ENCODE measurements at regions not wholly inside any gene's neighbourhood (a gene's known extent, or its start where the extent isn't known, plus 50 kb on each side); places are given as distances from the start of the nearest gene placed in this dataset.
"Not testable (repeated sequence)": the region's sequence is repeated elsewhere in the genome, so short reads cannot be mapped to it uniquely, and the experiment has no call there.

DNA sequence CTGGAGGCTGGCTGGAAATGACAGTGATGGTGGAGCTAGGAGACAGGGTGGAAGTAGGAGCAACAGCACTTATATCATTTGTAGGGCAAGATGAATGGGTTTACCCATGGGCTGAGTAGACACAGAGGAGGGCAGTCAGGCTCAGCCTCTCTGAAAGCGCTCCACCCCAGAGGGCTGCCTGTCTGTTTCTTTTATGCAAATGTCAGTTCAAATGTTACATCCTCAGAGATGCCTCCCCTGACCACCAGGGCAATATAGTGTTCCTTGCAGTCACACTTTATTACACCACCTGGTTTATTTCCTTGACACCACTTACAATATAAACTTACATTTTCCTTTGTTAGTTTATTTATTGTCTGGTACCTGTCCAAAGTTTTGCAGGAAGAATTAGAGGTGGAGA lies 159.5 kb upstream of the IL12B start:
- H3K4me3 ChIP-seq (ENCODE audit: low read depth, low read length): no peak overlapping the region
- DNase-seq (ENCODE audit: low read depth): peak; percentile 7
- TF ChIP-seq, protein P1, sequence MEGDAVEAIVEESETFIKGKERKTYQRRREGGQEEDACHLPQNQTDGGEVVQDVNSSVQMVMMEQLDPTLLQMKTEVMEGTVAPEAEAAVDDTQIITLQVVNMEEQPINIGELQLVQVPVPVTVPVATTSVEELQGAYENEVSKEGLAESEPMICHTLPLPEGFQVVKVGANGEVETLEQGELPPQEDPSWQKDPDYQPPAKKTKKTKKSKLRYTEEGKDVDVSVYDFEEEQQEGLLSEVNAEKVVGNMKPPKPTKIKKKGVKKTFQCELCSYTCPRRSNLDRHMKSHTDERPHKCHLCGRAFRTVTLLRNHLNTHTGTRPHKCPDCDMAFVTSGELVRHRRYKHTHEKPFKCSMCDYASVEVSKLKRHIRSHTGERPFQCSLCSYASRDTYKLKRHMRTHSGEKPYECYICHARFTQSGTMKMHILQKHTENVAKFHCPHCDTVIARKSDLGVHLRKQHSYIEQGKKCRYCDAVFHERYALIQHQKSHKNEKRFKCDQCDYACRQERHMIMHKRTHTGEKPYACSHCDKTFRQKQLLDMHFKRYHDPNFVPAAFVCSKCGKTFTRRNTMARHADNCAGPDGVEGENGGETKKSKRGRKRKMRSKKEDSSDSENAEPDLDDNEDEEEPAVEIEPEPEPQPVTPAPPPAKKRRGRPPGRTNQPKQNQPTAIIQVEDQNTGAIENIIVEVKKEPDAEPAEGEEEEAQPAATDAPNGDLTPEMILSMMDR (IDR thresholded peaks at IDR 0.05; ENCODE audit: insufficient read depth, low read depth, low read length, missing control alignments): no peak

DNA sequence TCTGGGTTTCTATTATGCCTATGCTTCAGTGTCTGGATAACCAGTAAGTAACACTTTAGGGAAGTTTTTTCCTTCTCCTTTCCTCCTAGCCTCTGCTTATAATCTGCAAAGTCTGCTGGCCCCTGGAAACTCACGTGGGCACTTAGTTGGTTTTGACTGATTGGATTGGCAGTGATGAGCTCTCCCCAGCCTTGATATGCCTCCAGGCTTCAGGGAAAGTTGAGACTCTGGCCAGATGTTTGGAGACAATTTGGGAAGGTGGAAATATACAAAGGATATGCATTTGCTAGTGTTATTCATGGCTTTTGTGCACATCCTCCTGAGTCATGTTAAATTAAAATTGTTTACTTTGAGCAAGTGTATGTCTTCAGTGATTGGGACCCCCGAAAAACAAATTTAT lies 160.2 kb upstream of the IL12B start:
- TF ChIP-seq, protein P1 (IDR thresholded peaks at IDR 0.05; ENCODE audit: insufficient read depth, low read depth, low read length, missing control alignments): no peak
- DNase-seq (ENCODE audit: low read depth): no peak
- no peak overlapping the region for H3K4me3 ChIP-seq (ENCODE audit: low read depth, low read length)

DNA sequence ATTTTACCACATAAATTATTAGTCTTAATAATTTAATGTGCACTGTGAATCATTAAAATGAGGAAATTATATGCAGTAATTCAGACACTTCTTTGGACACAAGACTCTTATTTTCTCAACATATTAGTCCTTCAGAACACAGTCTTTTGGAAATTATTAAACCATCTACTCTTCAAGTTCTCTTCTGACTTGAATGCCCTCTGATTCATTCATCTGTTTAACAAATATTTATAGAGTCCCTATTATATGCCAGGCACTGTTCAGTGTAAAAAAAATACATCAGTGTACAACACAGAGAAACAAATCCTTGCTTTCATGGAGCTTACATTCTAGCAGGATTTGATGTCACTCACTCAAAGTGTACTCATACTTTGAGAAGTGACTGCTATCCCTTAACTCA lies 163.4 kb upstream of the IL12B start:
- no peak for DNase-seq (ENCODE audit: low read depth)
- no peak overlapping the region for H3K4me3 ChIP-seq (ENCODE audit: low read depth, low read length)
- TF ChIP-seq, protein P1 (IDR thresholded peaks at IDR 0.05; ENCODE audit: insufficient read depth, low read depth, low read length, missing control alignments): no peak

DNA sequence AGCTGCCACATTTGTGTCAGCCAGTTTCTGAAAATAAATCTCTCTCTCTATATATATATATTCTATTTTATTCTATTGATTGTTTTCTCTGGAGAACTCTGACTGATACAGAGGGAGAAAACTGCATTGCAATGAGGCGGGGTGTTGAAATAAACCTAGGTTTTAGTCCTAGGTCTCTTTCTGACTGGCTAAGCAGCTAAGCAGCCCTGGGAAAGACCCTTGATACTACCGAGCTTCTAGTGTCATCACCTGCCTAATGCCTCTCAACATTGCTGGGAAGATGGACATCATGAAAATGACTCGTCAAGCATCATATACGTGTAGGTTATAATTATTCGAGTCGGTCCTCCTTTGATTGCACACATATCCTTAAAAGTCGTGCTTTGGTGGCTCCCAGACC lies 166.5 kb upstream of the IL12B start:
- TF ChIP-seq, protein P1 (IDR thresholded peaks at IDR 0.05; ENCODE audit: insufficient read depth, low read depth, low read length, missing control alignments): no peak
- H3K4me3 ChIP-seq (ENCODE audit: low read depth, low read length): no peak overlapping the region
- no peak for DNase-seq (ENCODE audit: low read depth)

DNA sequence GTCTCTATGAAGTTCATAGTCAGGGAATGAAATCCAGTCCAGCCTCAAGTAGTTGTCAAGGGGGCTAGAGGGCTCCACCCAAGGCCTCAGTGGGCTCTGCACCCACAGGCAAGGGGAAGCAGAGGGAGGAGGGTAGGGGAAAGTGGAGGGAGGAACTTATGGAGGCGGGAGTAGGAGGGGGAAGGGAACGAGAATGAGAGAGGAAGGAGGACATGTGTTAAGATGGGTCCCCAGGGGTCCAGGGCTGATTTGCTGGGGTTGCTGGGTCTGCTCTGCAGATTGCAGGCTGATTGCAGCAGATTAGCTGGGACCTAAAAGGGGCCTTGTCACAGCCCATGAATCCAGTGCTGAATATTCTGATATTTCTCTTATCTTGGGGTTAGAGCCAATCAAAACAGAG lies 166.9 kb upstream of the IL12B start:
- TF ChIP-seq, protein P1 (IDR thresholded peaks at IDR 0.05; ENCODE audit: insufficient read depth, low read depth, low read length, missing control alignments): no peak
- DNase-seq (ENCODE audit: low read depth): no peak
- no peak overlapping the region for H3K4me3 ChIP-seq (ENCODE audit: low read depth, low read length)

DNA sequence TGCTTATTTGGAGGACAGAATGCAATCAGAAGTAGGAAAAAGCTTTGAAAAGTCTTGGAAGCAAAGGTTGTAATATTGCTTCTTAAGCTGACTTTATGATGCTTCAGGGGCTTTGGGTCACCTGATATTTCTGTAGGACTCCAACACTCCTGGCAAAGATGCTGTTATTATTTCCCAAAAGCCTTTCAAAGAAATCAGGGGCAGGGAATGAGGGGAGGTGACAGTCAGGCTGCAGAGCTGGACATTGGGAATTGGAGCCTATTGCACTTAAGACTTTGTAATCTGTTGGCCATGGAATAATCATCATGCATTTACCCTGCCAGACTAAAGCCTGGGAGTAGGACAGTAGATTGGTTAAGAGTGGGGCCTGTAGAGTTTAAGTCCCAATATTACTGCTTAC lies 168.3 kb upstream of the IL12B start:
- DNase-seq (ENCODE audit: low read depth): no peak
- TF ChIP-seq, protein P1 (IDR thresholded peaks at IDR 0.05; ENCODE audit: insufficient read depth, low read depth, low read length, missing control alignments): no peak
- no peak overlapping the region for H3K4me3 ChIP-seq (ENCODE audit: low read depth, low read length)

DNA sequence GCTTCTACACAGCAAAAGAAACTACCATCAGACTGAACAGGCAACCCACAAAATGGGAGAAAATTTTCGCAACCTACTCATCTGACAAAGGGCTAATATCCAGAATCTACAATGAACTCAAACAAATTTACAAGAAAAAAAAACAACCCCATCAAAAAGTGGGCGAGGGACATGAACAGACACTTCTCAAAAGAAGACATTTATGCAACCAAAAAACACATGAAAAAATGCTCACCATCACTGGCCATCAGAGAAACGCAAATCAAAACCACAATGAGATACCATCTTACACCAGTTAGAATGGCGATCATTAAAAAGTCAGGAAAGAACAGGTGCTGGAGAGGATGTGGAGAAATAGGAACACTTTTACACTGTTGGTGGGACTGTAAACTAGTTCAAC lies 171.8 kb upstream of the IL12B start:
- H3K4me3 ChIP-seq (ENCODE audit: low read depth, low read length); DNase-seq (ENCODE audit: low read depth): not testable (repeated sequence)

DNA sequence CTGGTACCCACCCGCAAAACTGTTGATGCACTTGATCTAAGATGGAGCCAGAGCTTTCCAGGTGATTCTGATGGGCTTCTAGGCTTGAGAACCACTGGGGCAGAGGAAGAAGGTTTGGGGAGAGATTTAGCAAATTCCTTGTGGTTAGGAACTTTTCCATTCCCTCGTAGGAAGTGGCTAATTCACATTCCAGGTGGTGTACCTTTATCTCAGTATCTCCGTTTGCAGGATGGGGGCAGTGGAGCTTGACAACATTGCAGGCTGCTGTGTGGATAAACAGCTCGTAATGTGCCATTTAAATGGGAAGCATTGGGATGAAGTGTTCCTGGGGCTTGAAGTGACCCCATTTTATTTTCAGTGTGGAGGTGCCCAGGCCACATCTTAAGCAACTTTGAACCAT lies 172.9 kb upstream of the IL12B start:
- no peak for DNase-seq (ENCODE audit: low read depth)
- no peak overlapping the region for H3K4me3 ChIP-seq (ENCODE audit: low read depth, low read length)
- TF ChIP-seq, protein P1 (IDR thresholded peaks at IDR 0.05; ENCODE audit: insufficient read depth, low read depth, low read length, missing control alignments): no peak

Data from GM12865 (cell line).